GM18909 (cell line): ENCODE measurements at regions not wholly inside any gene's neighbourhood (a gene's known extent, or its start where the extent isn't known, plus 50 kb on each side); places are given as distances from the start of the nearest gene placed in this dataset.
"Not testable (repeated sequence)": the region's sequence is repeated elsewhere in the genome, so short reads cannot be mapped to it uniquely, and the experiment has no call there.

ENCODE experiments used
- ATAC-seq: cut with Tn5 transposase; IDR thresholded peaks from one replicate; pipeline ENCODE4 v1.9.1; 2021; ENCODE audit warnings: mild to moderate bottlenecking; ENCODE audit not compliant: unreplicated experiment, poor library complexity

GRCh38 chrX:15127010-15127409, 142.9 kb downstream of the ASB9 start:
- no peak for ATAC-seq

GRCh38 chrX:15116900-15117299, 153.0 kb downstream of the ASB9 start:
- no peak for ATAC-seq

- ATAC-seq, result no peak
These were observed 154.9 kb downstream of the ASB9 start for GRCh38 chrX:15114743-15115566.

GRCh38 chrX:15107367-15107988, 162.4 kb downstream of the ASB9 start:
- no peak for ATAC-seq

GRCh38 chrX:15098505-15098904, 171.4 kb downstream of the ASB9 start:
- no peak for ATAC-seq

GRCh38 chrX:15087747-15088146, 182.1 kb downstream of the ASB9 start:
- no peak for ATAC-seq

GRCh38 chrX:15073313-15073712, 196.6 kb downstream of the ASB9 start:
- no peak for ATAC-seq

- no peak for ATAC-seq
These were observed 197.0 kb downstream of the ASB9 start for GRCh38 chrX:15072880-15073279.

GRCh38 chrX:15072259-15072658, 197.6 kb downstream of the ASB9 start:
- no peak for ATAC-seq

- ATAC-seq, result no peak
These were observed 186.3 kb downstream of the MOSPD2 start for GRCh38 chrX:15059474-15059873.

GRCh38 chrX:15056044-15056443, 182.8 kb downstream of the MOSPD2 start:
- ATAC-seq, result no peak

GRCh38 chrX:15055146-15055930, 182.1 kb downstream of the MOSPD2 start:
- no peak for ATAC-seq

GRCh38 chrX:15050395-15050794, 177.2 kb downstream of the MOSPD2 start:
- ATAC-seq, result no peak

GRCh38 chrX:15043538-15043937, 170.3 kb downstream of the MOSPD2 start:
- ATAC-seq, result no peak

- no peak for ATAC-seq
These were observed 160.7 kb downstream of the MOSPD2 start for GRCh38 chrX:15033917-15034316.

- no peak for ATAC-seq
These were observed 144.3 kb downstream of the MOSPD2 start for GRCh38 chrX:15017491-15017890.

- no peak for ATAC-seq
These were observed 142.8 kb downstream of the MOSPD2 start for GRCh38 chrX:15016051-15016450.

GRCh38 chrX:15014281-15014680, 141.1 kb downstream of the MOSPD2 start:
- no peak for ATAC-seq

- no peak for ATAC-seq
These were observed 140.2 kb downstream of the MOSPD2 start for GRCh38 chrX:15013461-15013860.

GRCh38 chrX:14997271-14997670, 124.0 kb downstream of the MOSPD2 start:
- ATAC-seq, result no peak

- not testable (repeated sequence) for ATAC-seq
These were observed 111.2 kb downstream of the MOSPD2 start for GRCh38 chrX:14984425-14984824.
